ENCODE measurements at regions not wholly inside any gene's neighbourhood (a gene's known extent, or its start where the extent isn't known, plus 50 kb on each side); places are given as distances from the start of the nearest gene placed in this dataset.

- TF ChIP-seq EZH2phosphoT487 (IDR thresholded peaks at IDR 0.05; ENCODE audit: insufficient read depth, low read depth) (no peak), EZH2 (IDR thresholded peaks at IDR 0.05; ENCODE audit: insufficient read depth, poor library complexity, severe bottlenecking) (no peak)
Measured at GRCh38 chr7:24140001-24140400, 144.0 kb upstream of the NPY start.
